ENCODE measurements at regions not wholly inside any gene's neighbourhood (a gene's known extent, or its start where the extent isn't known, plus 50 kb on each side); places are given as distances from the start of the nearest gene placed in this dataset.

DNA sequence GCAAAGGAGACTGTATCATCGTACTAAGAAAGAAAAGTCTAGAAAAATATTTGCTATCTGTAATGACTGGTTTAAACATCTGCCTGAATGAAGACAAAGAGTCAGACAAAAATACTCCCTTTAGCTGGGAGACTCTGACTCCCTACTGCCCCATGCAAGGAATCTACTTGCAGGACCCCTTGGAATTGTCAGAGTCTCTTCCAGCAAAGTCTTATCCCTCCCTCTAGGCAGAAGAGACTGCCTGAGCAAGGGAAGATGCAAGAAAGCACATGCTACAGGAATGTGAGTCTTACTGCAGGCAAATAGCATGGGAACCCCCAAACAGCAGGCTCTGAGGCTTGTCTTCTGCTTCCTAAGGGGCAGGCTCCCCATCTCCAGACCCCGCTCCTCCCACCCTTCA, 154.0 kb downstream of the KCNA5 start:
- POLR2A ChIA-PET, result no interaction called here
- Histone ChIP-seq H3K4me1 (ENCODE audit: insufficient read depth, low read length) (no peaks in the 10 kb centered on the region), H3K4me3 (ENCODE audit: low read length) (no peak overlapping the region), H3K9me3 (ENCODE audit: control insufficient read depth in 1 of 2, insufficient read depth in 1 of 2, low read length in 2 of 2) (peaks cover 0 to 10% of the 10 kb centered on the region in 2 experiments), H3K27me3 (ENCODE audit: control insufficient read depth in 1 of 2, insufficient read depth in 2 of 2, low read length in 2 of 2) (peaks cover 0 to 12% of the 10 kb centered on the region in 2 experiments), H3K36me3 (ENCODE audit: insufficient read depth, low read length) (no peaks in the 10 kb centered on the region), H3K27ac (ENCODE audit: low read depth in 1 of 2, low read length in 2 of 2) (no peak overlapping the region)
- Mint-ChIP-seq H3K4me3 (no peak overlapping the region), H3K9me3 (no peaks in the 10 kb centered on the region), H3K36me3 (ENCODE audit: low read depth) (no peaks in the 10 kb centered on the region), H3K27me3 (peaks cover 27% of the 10 kb centered on the region), H3K4me1 (ENCODE audit: low read depth) (no peaks in the 10 kb centered on the region), H3K27ac (no peak overlapping the region)
- ATAC-seq (ENCODE audit: poor library complexity), result no peak
- TF ChIP-seq, protein P1, sequence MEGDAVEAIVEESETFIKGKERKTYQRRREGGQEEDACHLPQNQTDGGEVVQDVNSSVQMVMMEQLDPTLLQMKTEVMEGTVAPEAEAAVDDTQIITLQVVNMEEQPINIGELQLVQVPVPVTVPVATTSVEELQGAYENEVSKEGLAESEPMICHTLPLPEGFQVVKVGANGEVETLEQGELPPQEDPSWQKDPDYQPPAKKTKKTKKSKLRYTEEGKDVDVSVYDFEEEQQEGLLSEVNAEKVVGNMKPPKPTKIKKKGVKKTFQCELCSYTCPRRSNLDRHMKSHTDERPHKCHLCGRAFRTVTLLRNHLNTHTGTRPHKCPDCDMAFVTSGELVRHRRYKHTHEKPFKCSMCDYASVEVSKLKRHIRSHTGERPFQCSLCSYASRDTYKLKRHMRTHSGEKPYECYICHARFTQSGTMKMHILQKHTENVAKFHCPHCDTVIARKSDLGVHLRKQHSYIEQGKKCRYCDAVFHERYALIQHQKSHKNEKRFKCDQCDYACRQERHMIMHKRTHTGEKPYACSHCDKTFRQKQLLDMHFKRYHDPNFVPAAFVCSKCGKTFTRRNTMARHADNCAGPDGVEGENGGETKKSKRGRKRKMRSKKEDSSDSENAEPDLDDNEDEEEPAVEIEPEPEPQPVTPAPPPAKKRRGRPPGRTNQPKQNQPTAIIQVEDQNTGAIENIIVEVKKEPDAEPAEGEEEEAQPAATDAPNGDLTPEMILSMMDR (IDR thresholded peaks at IDR 0.05), result no peak
- CTCF ChIA-PET, result no interaction called here
- intact Hi-C loops (cut with DNase I, micrococcal nuclease), result no loop called here
- no peak for DNase-seq

DNA sequence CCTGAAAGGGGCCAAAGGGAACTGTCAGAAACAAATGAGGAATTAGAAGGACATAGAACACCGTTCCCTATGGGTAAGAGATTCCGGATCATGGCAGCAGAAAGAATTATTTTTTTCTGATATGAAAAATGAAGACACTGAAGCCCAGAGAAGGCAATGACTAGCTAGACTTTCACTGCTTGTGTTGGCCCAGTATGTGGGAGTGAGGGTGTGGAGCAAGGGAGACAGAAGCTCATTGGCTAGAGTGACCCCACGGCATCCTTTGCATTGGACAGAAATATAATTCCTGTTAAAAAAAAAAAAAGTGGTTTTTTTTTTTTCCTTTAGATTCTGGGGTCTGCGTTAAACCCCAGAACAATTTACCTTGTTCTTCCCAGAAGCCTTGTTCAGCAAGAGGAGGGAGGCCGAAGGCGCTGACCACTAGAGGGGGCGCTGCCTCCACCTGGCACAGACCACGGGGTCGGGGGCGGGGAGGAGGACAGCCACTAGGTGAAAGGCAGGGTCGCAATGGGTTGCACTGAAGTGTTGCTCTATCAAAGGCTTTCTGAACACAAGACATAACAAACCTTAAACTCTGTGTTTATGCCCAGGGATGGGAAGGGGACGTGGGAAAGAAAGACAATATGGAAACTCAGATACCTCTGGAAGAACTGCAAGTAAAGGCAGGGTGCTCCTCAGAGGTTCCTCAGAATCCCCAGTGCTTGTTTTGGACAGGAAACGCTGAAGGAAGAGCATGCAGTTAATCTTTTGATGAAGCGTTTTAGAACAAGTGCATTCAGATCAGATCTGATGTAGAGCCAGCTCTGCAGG, 156.8 kb downstream of the KCNA5 start:
- TF ChIP-seq, protein P1 (IDR thresholded peaks at IDR 0.05), result no peak
- no peak for ATAC-seq (ENCODE audit: poor library complexity)
- CTCF ChIA-PET, result no interaction called here

DNA sequence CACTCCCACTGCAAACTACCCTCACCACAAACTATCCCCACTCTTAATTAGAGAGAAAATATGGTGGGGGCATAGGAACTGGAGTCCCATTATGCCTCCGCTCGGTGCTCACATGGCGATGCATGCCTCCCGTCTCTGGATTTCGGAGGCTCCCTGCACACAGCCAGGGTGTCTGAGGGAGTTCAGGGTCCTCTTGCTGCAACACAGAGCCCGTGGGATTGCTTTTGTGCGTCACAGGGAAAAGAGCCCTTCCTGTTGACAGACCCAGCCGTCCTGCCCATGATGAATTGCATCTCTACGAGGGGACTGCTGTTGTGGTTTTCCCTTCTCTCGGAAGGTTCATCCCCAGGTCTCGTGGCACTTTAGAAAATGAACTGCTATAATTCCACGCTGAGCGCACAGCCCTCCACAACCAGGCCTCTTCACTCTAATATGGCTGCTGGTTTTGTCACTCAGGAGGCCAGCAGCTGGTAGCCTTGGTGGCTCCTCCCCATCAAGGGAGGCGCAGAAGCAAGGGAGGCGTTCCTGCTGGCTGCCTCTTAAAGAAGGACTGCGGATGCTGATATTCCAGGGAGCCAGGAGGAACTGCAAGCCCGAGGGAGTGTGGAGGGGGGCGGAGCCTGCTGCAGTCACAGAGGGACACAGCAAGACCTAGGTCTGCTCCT, 158.0 kb downstream of the KCNA5 start:
- peaks cover 0 to 10% of the 10 kb centered on the region in 2 experiments for H3K9me3 ChIP-seq (ENCODE audit: control insufficient read depth in 1 of 2, insufficient read depth in 1 of 2, low read length in 2 of 2)
- H3K27me3 Mint-ChIP-seq, result peaks cover 27% of the 10 kb centered on the region
- H3K27me3 ChIP-seq (ENCODE audit: control insufficient read depth in 1 of 2, insufficient read depth in 2 of 2, low read length in 2 of 2), result peaks cover 0 to 12% of the 10 kb centered on the region in 2 experiments
- no peak overlapping the region for H3K4me3 Mint-ChIP-seq
- no peaks in the 10 kb centered on the region for H3K9me3 Mint-ChIP-seq
- TF ChIP-seq, protein P1 (IDR thresholded peaks at IDR 0.05), result no peak
- no peak overlapping the region for H3K27ac ChIP-seq (ENCODE audit: low read depth in 1 of 2, low read length in 2 of 2)
- no peaks in the 10 kb centered on the region for H3K4me1 ChIP-seq (ENCODE audit: insufficient read depth, low read length)
- H3K27ac Mint-ChIP-seq, result no peak overlapping the region
- ChIA-PET CTCF (no interaction called here), POLR2A (no interaction called here)
- H3K4me1 Mint-ChIP-seq (ENCODE audit: low read depth), result no peaks in the 10 kb centered on the region
- no peak for DNase-seq
- no peak for ATAC-seq (ENCODE audit: poor library complexity)
- intact Hi-C loops (cut with DNase I, micrococcal nuclease), result no loop called here
- no peak overlapping the region for H3K4me3 ChIP-seq (ENCODE audit: low read length)
- no peaks in the 10 kb centered on the region for H3K36me3 Mint-ChIP-seq (ENCODE audit: low read depth)
- no peaks in the 10 kb centered on the region for H3K36me3 ChIP-seq (ENCODE audit: insufficient read depth, low read length)

More for the DNA sequence above, 156.8 kb downstream of the KCNA5 start:
- H3K4me3 Mint-ChIP-seq, result no peak overlapping the region
- H3K27me3 Mint-ChIP-seq, result peaks cover 27% of the 10 kb centered on the region
- H3K36me3 Mint-ChIP-seq (ENCODE audit: low read depth), result no peaks in the 10 kb centered on the region
- POLR2A ChIA-PET, result no interaction called here
- peak in 1 of 14 experiments; percentile 4 for DNase-seq
- H3K27me3 ChIP-seq (ENCODE audit: control insufficient read depth in 1 of 2, insufficient read depth in 2 of 2, low read length in 2 of 2), result peaks cover 0 to 12% of the 10 kb centered on the region in 2 experiments
- H3K27ac Mint-ChIP-seq, result no peak overlapping the region
- no peaks in the 10 kb centered on the region for H3K4me1 ChIP-seq (ENCODE audit: insufficient read depth, low read length)
- no peak overlapping the region for H3K4me3 ChIP-seq (ENCODE audit: low read length)
- no peak overlapping the region for H3K27ac ChIP-seq (ENCODE audit: low read depth in 1 of 2, low read length in 2 of 2)
- no peaks in the 10 kb centered on the region for H3K36me3 ChIP-seq (ENCODE audit: insufficient read depth, low read length)
- peaks cover 0 to 10% of the 10 kb centered on the region in 2 experiments for H3K9me3 ChIP-seq (ENCODE audit: control insufficient read depth in 1 of 2, insufficient read depth in 1 of 2, low read length in 2 of 2)
- intact Hi-C loops (cut with DNase I, micrococcal nuclease), result no loop called here
- H3K4me1 Mint-ChIP-seq (ENCODE audit: low read depth), result no peaks in the 10 kb centered on the region
- H3K9me3 Mint-ChIP-seq, result no peaks in the 10 kb centered on the region

All from CD4-positive, alpha-beta T cell (primary cell).